Tibial nerve (tissue), 4 donors: ENCODE measurements at regions not wholly inside any gene's neighbourhood (a gene's known extent, or its start where the extent isn't known, plus 50 kb on each side); places are given as distances from the start of the nearest gene placed in this dataset.

Experiments used
- DNase-seq, 2 donors: peaks; one replicate each; pipeline ENCODE4 v3.0.0-alpha.2; 2019; ENCODE audit warnings: low spot score in 2 of 2
- H3K27ac ChIP-seq, 4 donors: fragments of 200-600 bp; sonication (generic) in 3 of 4; one replicate each; pipeline ENCODE4 v1.5.1; 2017 to 2019; ENCODE audit warnings: mild to moderate bottlenecking in 1 of 4
- H3K27me3 ChIP-seq, 2 donors: fragments of 200-600 bp; sonication (generic) in 1 of 2; one replicate each; pipeline versions ENCODE4 v1.5.1 to v1.6.0; 2017 to 2019
- H3K36me3 ChIP-seq, 3 donors: fragments of 200-600 bp; sonication (generic); one replicate each; pipeline ENCODE4 v1.5.1; 2018 to 2019
- H3K4me1 ChIP-seq, 4 donors: fragments of 200-600 bp; sonication (generic) in 3 of 4; one replicate each; pipeline ENCODE4 v1.5.1; 2017 to 2019
- H3K4me3 ChIP-seq, 4 donors: fragments of 200-600 bp; sonication (generic) in 3 of 4; one replicate each; pipeline ENCODE4 v1.5.1; 2017 to 2019; ENCODE audit warnings: mild to moderate bottlenecking in 1 of 4, moderate library complexity in 1 of 4
- H3K9me3 ChIP-seq, 4 donors: fragments of 200-600 bp; sonication (generic) in 3 of 4; one replicate each; pipeline ENCODE4 v1.5.1; 2017 to 2019
- EP300 ChIP-seq, 2 donors: sonication (generic); formaldehyde crosslinking; IDR thresholded peaks; one replicate each; pipeline ENCODE4 v1.6.1; 2017; ENCODE audit warnings: antibody characterized with exemption in 2 of 2, mild to moderate bottlenecking in 1 of 2
- POLR2A ChIP-seq, 2 donors: fragments of 450-650 bp; IDR thresholded peaks; one replicate each; pipeline ENCODE4 v1.6.1; 2017; ENCODE audit warnings: antibody characterized with exemption in 2 of 2, mild to moderate bottlenecking in 2 of 2, moderate library complexity in 2 of 2
- WGBS, 2 donors: methylation state at CpG; one replicate each; pipeline ENCODE4 v1.1.5; 2018; 5-methylcytosine and 5-hydroxymethylcytosine counted together
- TF ChIP-seq, protein P1 (sequence below), 5 experiments: fragments of 200-600 bp in 3 of 5; fragments of 450-650 bp in 2 of 5; sonication (generic) in 3 of 5; IDR thresholded peaks; one replicate each; pipeline ENCODE4 v1.5.1; 2016 to 2019; ENCODE audit warnings: antibody characterized with exemption in 5 of 5, mild to moderate bottlenecking in 3 of 5, moderate library complexity in 2 of 5

DNA sequence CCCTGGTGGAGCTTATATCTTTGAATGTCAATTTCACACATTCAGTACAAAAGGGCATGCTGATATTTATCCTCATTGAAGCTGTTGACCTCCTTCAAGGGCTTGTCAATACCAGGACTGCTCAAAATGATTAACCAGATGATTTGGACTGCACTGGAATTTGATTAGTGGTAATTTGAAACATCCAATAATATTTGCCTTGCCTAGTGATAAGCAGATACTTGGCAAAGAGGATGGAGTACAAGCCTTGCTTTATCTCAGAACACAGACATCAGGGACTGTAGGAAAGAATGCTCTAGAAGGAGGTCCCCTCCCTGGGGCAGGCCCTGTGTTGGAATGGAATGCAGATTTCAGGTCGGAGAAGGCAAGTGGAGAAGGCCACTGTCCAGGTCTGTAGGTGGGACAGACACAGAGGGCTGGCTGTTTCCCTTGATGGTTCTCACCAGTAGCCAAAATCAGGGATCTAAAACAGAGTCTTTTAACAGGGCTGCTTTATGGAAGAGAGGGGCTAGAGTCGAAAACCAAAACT lies 64.8 kb upstream of the ZNF648 start:
- 68 to 71% methylated on average over 2 of the region's 2 CpGs for WGBS, 2 donors

DNA sequence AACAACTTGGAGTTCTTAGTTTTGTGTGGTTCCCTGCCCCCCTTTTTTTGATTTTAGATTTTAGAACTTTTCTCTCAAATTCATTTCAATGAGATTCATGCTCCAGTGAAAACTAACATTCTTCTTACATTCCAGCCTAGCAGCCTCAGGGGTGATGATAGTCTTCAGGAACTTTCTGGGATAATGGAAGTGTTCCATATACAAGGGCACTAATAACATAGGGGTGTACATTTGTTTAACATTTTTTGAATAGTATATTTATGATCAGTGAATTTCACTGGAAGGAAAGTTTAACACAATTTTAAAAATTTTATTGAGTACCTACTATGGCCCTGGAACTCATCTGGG lies 61.4 kb upstream of the ZNF648 start:
- H3K27ac ChIP-seq: peak overlapping the region in 3 of 4 donors; percentile 30 to 85 (median 62)
- TF ChIP-seq, protein P1, sequence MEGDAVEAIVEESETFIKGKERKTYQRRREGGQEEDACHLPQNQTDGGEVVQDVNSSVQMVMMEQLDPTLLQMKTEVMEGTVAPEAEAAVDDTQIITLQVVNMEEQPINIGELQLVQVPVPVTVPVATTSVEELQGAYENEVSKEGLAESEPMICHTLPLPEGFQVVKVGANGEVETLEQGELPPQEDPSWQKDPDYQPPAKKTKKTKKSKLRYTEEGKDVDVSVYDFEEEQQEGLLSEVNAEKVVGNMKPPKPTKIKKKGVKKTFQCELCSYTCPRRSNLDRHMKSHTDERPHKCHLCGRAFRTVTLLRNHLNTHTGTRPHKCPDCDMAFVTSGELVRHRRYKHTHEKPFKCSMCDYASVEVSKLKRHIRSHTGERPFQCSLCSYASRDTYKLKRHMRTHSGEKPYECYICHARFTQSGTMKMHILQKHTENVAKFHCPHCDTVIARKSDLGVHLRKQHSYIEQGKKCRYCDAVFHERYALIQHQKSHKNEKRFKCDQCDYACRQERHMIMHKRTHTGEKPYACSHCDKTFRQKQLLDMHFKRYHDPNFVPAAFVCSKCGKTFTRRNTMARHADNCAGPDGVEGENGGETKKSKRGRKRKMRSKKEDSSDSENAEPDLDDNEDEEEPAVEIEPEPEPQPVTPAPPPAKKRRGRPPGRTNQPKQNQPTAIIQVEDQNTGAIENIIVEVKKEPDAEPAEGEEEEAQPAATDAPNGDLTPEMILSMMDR (IDR thresholded peaks at IDR 0.05): no peak
- TF ChIP-seq POLR2A (IDR thresholded peaks at IDR 0.05) (no peak), EP300 (IDR thresholded peaks at IDR 0.05) (no peak)
- H3K27me3 ChIP-seq: no peaks in the 10 kb centered on the region
- no peak overlapping the region for H3K4me3 ChIP-seq
- DNase-seq: no peak
- no peaks in the 10 kb centered on the region for H3K9me3 ChIP-seq
- H3K4me1 ChIP-seq: peaks cover 0 to 38% (median 2%) of the 10 kb centered on the region in 4 donors
- H3K36me3 ChIP-seq: no peaks in the 10 kb centered on the region

More for the DNA sequence above, 64.8 kb upstream of the ZNF648 start:
- TF ChIP-seq POLR2A (IDR thresholded peaks at IDR 0.05) (no peak), EP300 (IDR thresholded peaks at IDR 0.05) (no peak)
- TF ChIP-seq, protein P1 (IDR thresholded peaks at IDR 0.05): no peak
- Histone ChIP-seq H3K4me1 (peaks cover 0 to 16% (median 0%) of the 10 kb centered on the region in 4 donors), H3K27ac (no peak overlapping the region), H3K36me3 (no peaks in the 10 kb centered on the region), H3K27me3 (no peaks in the 10 kb centered on the region), H3K4me3 (no peak overlapping the region), H3K9me3 (no peaks in the 10 kb centered on the region)
- no peak for DNase-seq

DNA sequence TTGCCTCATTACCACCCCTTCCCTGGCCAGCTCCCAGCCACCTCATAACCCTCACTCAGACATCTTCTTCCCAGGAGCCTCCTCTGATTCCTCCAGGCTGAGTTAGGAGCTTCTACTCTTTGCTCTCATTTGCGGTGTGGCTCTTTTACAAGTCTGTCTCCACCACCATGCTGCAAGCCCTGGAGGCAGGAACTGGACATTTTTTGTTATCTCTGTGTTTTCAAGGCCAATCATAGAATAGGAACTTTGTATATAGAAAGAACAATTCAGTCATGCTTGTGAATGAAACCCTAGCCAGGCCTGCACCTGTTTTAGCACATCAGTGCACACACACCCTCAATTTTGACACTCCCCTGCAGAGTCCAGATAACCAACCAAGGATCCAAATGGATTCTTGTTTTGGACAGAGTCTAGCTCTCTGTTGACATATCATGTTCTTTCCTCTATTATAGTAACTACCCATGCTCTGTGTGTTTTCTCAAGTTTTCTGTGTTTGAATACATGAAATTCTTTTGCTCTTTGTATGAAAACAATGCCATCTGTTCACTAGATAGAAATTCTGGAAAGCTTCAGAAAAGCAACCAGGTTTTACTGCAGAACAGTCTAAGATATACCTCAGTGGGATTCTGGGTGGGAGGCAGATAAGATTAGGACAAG lies 60.9 kb upstream of the ZNF648 start:
- Histone ChIP-seq H3K36me3 (no peaks in the 10 kb centered on the region), H3K4me3 (no peak overlapping the region), H3K27ac (peak overlapping the region in 3 of 4 donors; percentile 30 to 85 (median 62)), H3K4me1 (peaks cover 0 to 38% (median 2%) of the 10 kb centered on the region in 4 donors), H3K9me3 (no peaks in the 10 kb centered on the region), H3K27me3 (no peaks in the 10 kb centered on the region)
- TF ChIP-seq EP300 (IDR thresholded peaks at IDR 0.05) (no peak), POLR2A (IDR thresholded peaks at IDR 0.05) (no peak)
- TF ChIP-seq, protein P1 (IDR thresholded peaks at IDR 0.05): no peak
- DNase-seq: no peak
- 69 to 76% methylated on average over 1 of the region's 1 CpG for WGBS, 2 donors

DNA sequence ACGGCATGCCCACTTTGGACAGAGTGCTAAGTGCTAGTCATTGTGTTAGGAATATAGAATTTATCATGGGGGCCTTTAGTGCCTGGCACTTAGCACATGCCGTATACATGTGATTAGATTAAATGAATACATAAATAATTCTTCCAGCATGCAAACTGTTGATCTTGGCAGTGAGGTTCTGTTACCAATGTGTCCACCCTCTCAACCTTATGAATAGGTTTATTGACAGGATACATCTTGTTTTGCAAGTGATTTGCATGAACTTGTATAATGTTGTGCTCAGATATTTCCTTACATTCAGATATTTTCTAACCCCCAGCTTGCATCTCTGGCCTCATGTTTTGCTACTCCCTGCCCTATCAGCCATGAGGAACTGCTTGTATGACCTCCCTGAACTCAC lies 60.3 kb upstream of the ZNF648 start:
- no peak for DNase-seq
- H3K27ac ChIP-seq: peak overlapping the region in 3 of 4 donors; percentile 16 to 85 (median 62)
- H3K27me3 ChIP-seq: no peaks in the 10 kb centered on the region
- H3K4me1 ChIP-seq: peaks cover 0 to 38% (median 2%) of the 10 kb centered on the region in 4 donors
- no peak for TF ChIP-seq POLR2A (IDR thresholded peaks at IDR 0.05)
- TF ChIP-seq EP300 (IDR thresholded peaks at IDR 0.05): no peak
- TF ChIP-seq, protein P1 (IDR thresholded peaks at IDR 0.05): no peak
- 67% methylated on average over 2 of the region's 2 CpGs for WGBS, 2 donors
- no peaks in the 10 kb centered on the region for H3K36me3 ChIP-seq
- H3K9me3 ChIP-seq: no peaks in the 10 kb centered on the region
- no peak overlapping the region for H3K4me3 ChIP-seq

DNA sequence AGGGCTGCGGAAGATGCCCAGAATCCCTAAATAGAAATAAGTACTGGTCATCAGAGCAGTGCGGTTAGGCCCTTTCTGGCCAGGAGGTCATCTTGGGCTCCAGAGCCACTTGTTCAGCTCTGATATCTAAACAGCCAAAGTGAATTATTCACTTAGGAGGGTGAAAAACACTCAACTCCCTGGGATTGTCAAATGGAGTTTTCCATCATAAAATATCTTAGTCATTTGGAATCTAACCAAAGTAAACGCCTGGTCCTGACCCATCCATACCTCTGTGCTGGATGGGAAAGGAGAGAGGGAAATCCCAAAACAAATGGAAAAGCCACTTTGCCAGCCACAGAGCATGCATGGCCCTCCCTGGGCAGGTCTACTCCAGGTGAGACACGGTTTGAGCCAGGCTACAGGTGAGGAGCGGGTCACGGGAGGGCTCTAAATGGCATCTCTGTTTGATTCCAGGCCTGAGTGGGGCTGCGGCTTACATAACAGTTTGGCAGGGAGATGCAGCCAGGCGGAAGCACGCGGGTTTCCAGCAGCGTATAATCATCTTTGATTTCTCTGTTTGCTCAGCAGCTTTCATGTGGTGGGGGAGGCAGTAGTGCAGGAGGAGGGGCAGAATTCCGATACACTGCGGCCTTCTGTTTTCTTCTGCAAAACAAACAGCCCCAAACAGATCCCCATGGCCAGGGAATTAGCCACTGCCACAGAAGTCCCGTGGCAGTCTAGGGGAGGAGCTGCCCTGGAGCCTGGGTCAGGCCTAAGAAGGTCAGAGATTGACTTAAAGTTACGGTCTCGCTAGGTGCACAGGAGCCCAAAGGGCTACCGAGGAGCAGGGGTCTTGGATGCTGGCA lies 59.1 kb upstream of the ZNF648 start:
- WGBS, 2 donors: 28 to 39% methylated on average over 17 of the region's 17 CpGs
- Histone ChIP-seq H3K27ac (peak overlapping the region; percentile 26 to 85 (median 62)), H3K4me3 (no peak overlapping the region), H3K4me1 (peaks cover 0 to 38% (median 2%) of the 10 kb centered on the region in 4 donors), H3K36me3 (no peaks in the 10 kb centered on the region), H3K27me3 (no peaks in the 10 kb centered on the region), H3K9me3 (no peaks in the 10 kb centered on the region)
- peak; percentile 44 to 53 for DNase-seq
- peak in 1 of 2 donors; percentile 76 for TF ChIP-seq EP300 (IDR thresholded peaks at IDR 0.05)
- no peak for TF ChIP-seq POLR2A (IDR thresholded peaks at IDR 0.05)
